NB4 (cell line): ENCODE measurements at regions not wholly inside any gene's neighbourhood (a gene's known extent, or its start where the extent isn't known, plus 50 kb on each side); places are given as distances from the start of the nearest gene placed in this dataset.

ENCODE experiments used
- MYC ChIP-seq: IDR thresholded peaks from 2 replicates; pipeline ENCODE4 v1.6.1; 2011; ENCODE audit warnings: low read depth, low read length
- POLR2A ChIP-seq: IDR thresholded peaks from 2 replicates; pipeline ENCODE4 v1.6.1; 2011; ENCODE audit warnings: mild to moderate bottlenecking; ENCODE audit not compliant: insufficient read length; ENCODE audit errors: extremely low read depth
- TF ChIP-seq, protein P1 (sequence below): IDR thresholded peaks from one replicate; pipeline ENCODE4 v1.5.1; 2012; ENCODE audit warnings: low read depth, low read length
- TF ChIP-seq, protein P2 (sequence below): IDR thresholded peaks from 2 replicates; pipeline ENCODE4 v1.6.1; 2011; ENCODE audit warnings: low read depth, low read length

DNA sequence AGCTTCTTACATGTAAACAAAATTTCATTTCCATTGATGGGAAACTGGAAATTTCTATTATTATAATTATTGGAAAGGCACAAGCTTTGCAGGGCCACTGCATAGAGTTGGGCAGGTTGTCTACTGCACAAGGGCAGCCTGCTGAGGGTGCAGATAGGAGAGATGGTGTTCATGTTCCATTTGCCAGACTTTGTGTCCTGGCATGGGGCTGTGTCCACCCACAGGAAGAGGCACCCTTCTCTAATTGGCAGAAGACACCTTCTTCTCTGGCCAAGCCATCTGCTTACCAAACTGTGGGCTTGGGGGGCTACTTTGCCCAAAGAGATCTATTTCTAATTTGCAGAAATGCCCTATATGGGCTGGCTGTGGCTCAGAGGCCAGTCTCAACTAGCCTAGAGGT, 140.7 kb downstream of the GATB start:
- TF ChIP-seq, protein P1, sequence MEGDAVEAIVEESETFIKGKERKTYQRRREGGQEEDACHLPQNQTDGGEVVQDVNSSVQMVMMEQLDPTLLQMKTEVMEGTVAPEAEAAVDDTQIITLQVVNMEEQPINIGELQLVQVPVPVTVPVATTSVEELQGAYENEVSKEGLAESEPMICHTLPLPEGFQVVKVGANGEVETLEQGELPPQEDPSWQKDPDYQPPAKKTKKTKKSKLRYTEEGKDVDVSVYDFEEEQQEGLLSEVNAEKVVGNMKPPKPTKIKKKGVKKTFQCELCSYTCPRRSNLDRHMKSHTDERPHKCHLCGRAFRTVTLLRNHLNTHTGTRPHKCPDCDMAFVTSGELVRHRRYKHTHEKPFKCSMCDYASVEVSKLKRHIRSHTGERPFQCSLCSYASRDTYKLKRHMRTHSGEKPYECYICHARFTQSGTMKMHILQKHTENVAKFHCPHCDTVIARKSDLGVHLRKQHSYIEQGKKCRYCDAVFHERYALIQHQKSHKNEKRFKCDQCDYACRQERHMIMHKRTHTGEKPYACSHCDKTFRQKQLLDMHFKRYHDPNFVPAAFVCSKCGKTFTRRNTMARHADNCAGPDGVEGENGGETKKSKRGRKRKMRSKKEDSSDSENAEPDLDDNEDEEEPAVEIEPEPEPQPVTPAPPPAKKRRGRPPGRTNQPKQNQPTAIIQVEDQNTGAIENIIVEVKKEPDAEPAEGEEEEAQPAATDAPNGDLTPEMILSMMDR, result no peak
- no peak for TF ChIP-seq POLR2A
- TF ChIP-seq, protein P2, sequence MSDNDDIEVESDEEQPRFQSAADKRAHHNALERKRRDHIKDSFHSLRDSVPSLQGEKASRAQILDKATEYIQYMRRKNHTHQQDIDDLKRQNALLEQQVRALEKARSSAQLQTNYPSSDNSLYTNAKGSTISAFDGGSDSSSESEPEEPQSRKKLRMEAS, result no peak
- no peak for TF ChIP-seq MYC
